IPS DF 6.9 (cell line): ENCODE measurements at regions not wholly inside any gene's neighbourhood (a gene's known extent, or its start where the extent isn't known, plus 50 kb on each side); places are given as distances from the start of the nearest gene placed in this dataset.

ENCODE experiments used
- DNase-seq: peaks from one replicate; pipeline ENCODE4 v3.0.0-alpha.2; 2013; ENCODE audit warnings: low read depth, low spot score
- H3K27ac ChIP-seq: one replicate; pipeline ENCODE4 v1.5.1; 2013; ENCODE audit warnings: low read length, control low read depth
- H3K27me3 ChIP-seq: 2 replicates; pipeline ENCODE4 v1.6.1; 2013; ENCODE audit warnings: mild to moderate bottlenecking, low read length; ENCODE audit not compliant: control insufficient read depth, insufficient read depth
- H3K36me3 ChIP-seq: 2 replicates; pipeline ENCODE4 v1.6.1; 2013; ENCODE audit warnings: low read length; ENCODE audit not compliant: control insufficient read depth, insufficient read depth
- H3K4me1 ChIP-seq: 2 replicates; pipeline ENCODE4 v1.6.1; 2013; ENCODE audit warnings: low read length; ENCODE audit not compliant: control insufficient read depth, insufficient read depth
- H3K4me3 ChIP-seq: 2 replicates; pipeline ENCODE4 v1.5.1; 2013; ENCODE audit warnings: mild to moderate bottlenecking, low read length
- H3K9me3 ChIP-seq: 2 replicates; pipeline ENCODE4 v1.6.1; 2013; ENCODE audit warnings: low read length, inconsistent platforms; ENCODE audit not compliant: control insufficient read depth, insufficient read depth
- whole genome bisulfite sequencing: extraction: QIAGEN DNeasy Blood & Tissue Kit; methylation state at CpG from one replicate; pipeline ENCODE4 v1.1.7; 2013; ENCODE audit warnings: mixed read lengths, missing lambda C conversion rate; ENCODE audit not compliant: insufficient read length, insufficient coverage; 5-methylcytosine and 5-hydroxymethylcytosine counted together

DNA sequence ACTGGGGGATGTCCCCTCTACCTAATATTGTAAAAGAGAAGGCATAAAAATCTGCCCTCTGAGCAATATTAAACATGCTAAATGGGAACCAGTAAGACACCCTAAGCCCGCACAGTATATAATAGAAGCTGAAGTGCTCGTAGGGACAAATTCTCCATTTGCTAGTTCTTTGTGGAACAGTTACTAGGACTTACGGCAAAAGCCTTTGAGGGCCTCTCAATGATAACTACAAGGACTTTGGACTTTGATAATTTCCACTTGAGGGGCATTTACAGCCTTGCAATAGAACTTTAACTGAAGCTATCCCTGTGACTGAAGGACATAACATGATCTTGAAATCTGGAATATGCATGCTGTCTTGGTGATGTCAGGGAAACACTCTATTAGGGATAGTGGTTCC lies 111.5 kb upstream of the IFNG-AS1 start:
- Histone ChIP-seq H3K4me3 (no peak overlapping the region), H3K36me3 (no peaks in the 10 kb centered on the region), H3K9me3 (no peaks in the 10 kb centered on the region), H3K4me1 (no peaks in the 10 kb centered on the region), H3K27me3 (no peaks in the 10 kb centered on the region), H3K27ac (no peak overlapping the region)
- DNase-seq, result no peak
- WGBS, result no CpG with 5 or more reads among the region's 3 CpGs

DNA sequence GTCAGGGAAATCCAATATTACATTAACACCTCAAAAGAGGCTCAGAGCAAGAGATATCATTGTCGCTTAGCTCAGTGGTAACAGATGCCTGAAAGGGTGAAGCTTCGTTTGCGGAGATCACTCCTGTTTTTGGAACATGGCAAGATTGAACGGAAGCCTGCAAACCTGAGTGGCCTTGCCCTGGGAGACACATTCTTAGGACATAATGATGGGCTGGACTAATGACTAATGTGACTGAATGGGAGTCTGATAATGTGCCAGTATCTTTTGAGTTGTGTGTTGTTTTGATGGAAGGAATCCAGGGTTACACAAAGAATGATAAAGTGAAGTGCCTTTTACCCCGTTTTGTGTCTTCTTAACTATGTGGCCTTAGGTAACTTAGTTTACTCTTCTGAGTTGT lies 109.3 kb upstream of the IFNG-AS1 start:
- DNase-seq, result no peak
- Histone ChIP-seq H3K27ac (no peak overlapping the region), H3K4me1 (no peaks in the 10 kb centered on the region), H3K4me3 (no peak overlapping the region), H3K27me3 (no peaks in the 10 kb centered on the region), H3K9me3 (no peaks in the 10 kb centered on the region), H3K36me3 (no peaks in the 10 kb centered on the region)
- no CpG with 5 or more reads among the region's 5 CpGs for WGBS

DNA sequence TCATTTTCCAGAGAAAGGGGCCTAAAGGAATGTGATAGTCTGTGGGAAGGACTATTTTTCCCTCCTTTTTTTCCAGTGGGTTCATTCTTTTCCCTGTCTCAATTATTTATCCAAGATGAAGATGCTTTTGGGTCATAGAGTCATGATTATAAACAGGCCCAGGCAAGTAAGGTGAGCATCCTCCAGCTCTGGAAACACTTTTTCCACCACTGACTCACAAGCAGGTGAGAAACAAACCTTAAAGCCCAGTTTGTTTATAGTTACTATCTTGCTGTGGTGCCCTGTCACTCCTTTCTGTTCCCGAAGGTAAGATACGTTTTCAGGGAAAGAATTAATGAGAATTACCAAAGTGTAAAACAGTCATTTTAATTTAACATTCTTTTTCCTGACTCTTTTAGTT lies 107.7 kb upstream of the IFNG-AS1 start:
- Histone ChIP-seq H3K4me3 (no peak overlapping the region), H3K36me3 (no peaks in the 10 kb centered on the region), H3K27ac (no peak overlapping the region), H3K9me3 (no peaks in the 10 kb centered on the region), H3K4me1 (no peaks in the 10 kb centered on the region), H3K27me3 (no peaks in the 10 kb centered on the region)
- DNase-seq, result no peak
- no CpG with 5 or more reads among the region's 2 CpGs for WGBS

GRCh38 chr12:67884596-67884995 lies 104.7 kb upstream of the IFNG-AS1 start:
- WGBS, result no CpG with 5 or more reads among the region's 2 CpGs
- H3K27ac ChIP-seq, result no peak overlapping the region
- no peak for DNase-seq
- H3K4me3 ChIP-seq, result no peak overlapping the region
- no peaks in the 10 kb centered on the region for H3K4me1 ChIP-seq
- no peaks in the 10 kb centered on the region for H3K9me3 ChIP-seq
- H3K27me3 ChIP-seq, result no peaks in the 10 kb centered on the region
- no peaks in the 10 kb centered on the region for H3K36me3 ChIP-seq

GRCh38 chr12:67885375-67886169 lies 103.7 kb upstream of the IFNG-AS1 start:
- H3K27ac ChIP-seq, result no peak overlapping the region
- no peak for DNase-seq
- no CpG with 5 or more reads among the region's 7 CpGs for WGBS

GRCh38 chr12:67887065-67887464 lies 102.2 kb upstream of the IFNG-AS1 start:
- Histone ChIP-seq H3K27ac (no peak overlapping the region), H3K4me3 (no peak overlapping the region), H3K4me1 (no peaks in the 10 kb centered on the region), H3K9me3 (no peaks in the 10 kb centered on the region), H3K36me3 (no peaks in the 10 kb centered on the region), H3K27me3 (no peaks in the 10 kb centered on the region)
- no peak for DNase-seq

More at GRCh38 chr12:67885375-67886169, 103.7 kb upstream of the IFNG-AS1 start:
- Histone ChIP-seq H3K36me3 (no peaks in the 10 kb centered on the region), H3K27me3 (no peaks in the 10 kb centered on the region), H3K4me1 (no peaks in the 10 kb centered on the region), H3K4me3 (no peak overlapping the region), H3K9me3 (no peaks in the 10 kb centered on the region)

- DNase-seq, result no peak
- H3K4me3 ChIP-seq, result no peak overlapping the region
- H3K4me1 ChIP-seq, result no peaks in the 10 kb centered on the region
- no peaks in the 10 kb centered on the region for H3K9me3 ChIP-seq
- no CpG with 5 or more reads among the region's 2 CpGs for WGBS
- H3K36me3 ChIP-seq, result no peaks in the 10 kb centered on the region
- no peaks in the 10 kb centered on the region for H3K27me3 ChIP-seq
- H3K27ac ChIP-seq, result no peak overlapping the region
These were observed 99.3 kb upstream of the IFNG-AS1 start for GRCh38 chr12:67889931-67890330.

DNA sequence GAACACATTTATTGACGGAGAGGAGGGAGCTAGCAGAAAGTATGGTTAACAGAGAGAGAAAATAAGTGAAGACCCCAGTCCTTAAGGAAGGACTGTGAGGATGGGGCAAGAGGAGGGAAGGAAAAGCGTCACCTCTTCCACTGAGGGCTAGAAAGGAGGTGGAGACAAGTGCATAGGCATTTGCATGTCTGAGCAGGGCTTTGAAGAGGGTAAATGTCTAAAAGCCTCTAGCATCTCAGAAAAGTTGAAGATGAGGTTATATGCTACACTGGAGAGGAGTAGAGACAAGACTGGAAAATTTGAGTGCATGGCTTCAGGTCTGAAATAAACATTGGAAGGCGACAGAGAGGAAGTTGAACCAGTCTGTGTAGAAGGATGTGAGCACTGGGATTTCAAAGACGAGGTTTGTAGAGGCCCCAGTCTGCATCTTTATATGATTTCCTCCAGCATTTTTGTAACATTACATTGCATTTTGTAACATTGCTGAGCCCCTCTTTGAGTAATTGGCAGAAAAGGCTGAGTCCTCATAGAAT lies 98.5 kb upstream of the IFNG-AS1 start:
- DNase-seq, result no peak
- H3K4me1 ChIP-seq, result no peaks in the 10 kb centered on the region
- no CpG with 5 or more reads among the region's 4 CpGs for WGBS
- H3K27me3 ChIP-seq, result no peaks in the 10 kb centered on the region
- H3K9me3 ChIP-seq, result no peaks in the 10 kb centered on the region
- H3K27ac ChIP-seq, result no peak overlapping the region
- H3K36me3 ChIP-seq, result no peaks in the 10 kb centered on the region
- H3K4me3 ChIP-seq, result no peak overlapping the region

- Histone ChIP-seq H3K9me3 (no peaks in the 10 kb centered on the region), H3K27me3 (no peaks in the 10 kb centered on the region), H3K4me1 (no peaks in the 10 kb centered on the region), H3K27ac (no peak overlapping the region), H3K36me3 (no peaks in the 10 kb centered on the region), H3K4me3 (no peak overlapping the region)
- DNase-seq, result no peak
- WGBS, result no CpG with 5 or more reads among the region's 3 CpGs
These were observed 97.7 kb upstream of the IFNG-AS1 start for GRCh38 chr12:67891596-67891995.

DNA sequence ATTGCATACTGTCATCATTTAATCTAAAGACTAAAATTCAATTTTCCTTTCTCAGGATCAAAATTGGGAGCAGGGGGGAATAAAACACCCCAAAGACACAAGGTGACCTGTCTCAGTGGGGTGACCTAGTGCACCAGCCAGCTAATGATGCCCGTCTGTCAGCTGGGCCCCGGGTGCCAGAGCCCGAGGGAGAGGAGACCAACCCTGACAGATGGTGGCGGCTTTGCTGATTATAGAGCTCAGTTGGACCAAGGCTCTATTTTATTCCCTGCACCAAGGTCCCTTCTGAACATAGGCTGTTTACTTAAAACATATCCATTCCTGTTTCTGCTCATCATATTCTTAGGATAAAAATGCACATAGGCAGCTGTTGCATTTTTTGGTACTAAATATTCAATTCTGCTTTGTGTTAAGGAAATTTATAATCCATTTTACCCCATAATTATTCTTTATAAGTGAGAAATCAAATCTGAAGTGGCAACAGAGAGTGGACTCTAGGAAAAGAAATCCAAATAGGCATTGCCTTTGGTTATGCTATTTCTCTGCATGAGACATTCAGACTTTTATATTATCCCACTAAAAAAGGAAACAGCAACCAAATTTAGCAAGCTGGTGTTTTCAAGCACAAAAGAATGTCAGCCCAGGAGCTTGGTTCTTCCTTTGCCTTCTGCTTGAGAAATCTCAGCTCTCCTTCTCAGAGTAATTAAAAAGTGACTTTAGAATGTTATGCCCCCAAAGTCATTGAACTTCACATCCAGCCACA lies 96.8 kb upstream of the IFNG-AS1 start:
- Histone ChIP-seq H3K9me3 (no peaks in the 10 kb centered on the region), H3K27ac (no peak overlapping the region), H3K36me3 (no peaks in the 10 kb centered on the region), H3K4me1 (no peaks in the 10 kb centered on the region), H3K27me3 (no peaks in the 10 kb centered on the region), H3K4me3 (no peak overlapping the region)
- WGBS, result no CpG with 5 or more reads among the region's 4 CpGs
- DNase-seq, result no peak
